B cell (primary cell): ENCODE measurements at regions not wholly inside any gene's neighbourhood (a gene's known extent, or its start where the extent isn't known, plus 50 kb on each side); places are given as distances from the start of the nearest gene placed in this dataset.

ENCODE experiments used
- ATAC-seq: fragments of 200-7000 bp; cut with Tn5 transposase; one replicate; pipeline ENCODE4 v1.10.0; 2021; ENCODE audit warnings: low read depth, mild to moderate bottlenecking, moderate number of reproducible peaks, moderate library complexity
- CTCF ChIA-PET: fragments of 350-600 bp; sonication (Branson Sonifier 250); formaldehyde crosslinking; loops from one replicate; lab custom pipeline; 2021; ENCODE audit warnings: antibody characterized with exemption, inconsistent platforms; lab: Charles Lee
- POLR2A ChIA-PET: fragments of 350-600 bp; sonication (Branson Sonifier 250); formaldehyde crosslinking; loops from one replicate; lab custom pipeline; 2021; ENCODE audit warnings: antibody characterized with exemption; lab: Charles Lee
- DNase-seq: peaks from one replicate; pipeline ENCODE4 v3.0.0; 2013
- H2AFZ ChIP-seq: 2 replicates; pipeline ENCODE4 v1.6.1; 2012; ENCODE audit warnings: mild to moderate bottlenecking, low read depth, low read length; ENCODE audit not compliant: insufficient read depth, poor library complexity, severe bottlenecking
- H3K27ac ChIP-seq, 2 donors: 1 replicate in 1 of 2; 2 replicates in 1 of 2; pipeline ENCODE4 v1.5.1; 2012 to 2013; ENCODE audit warnings: low read length in 2 of 2, mild to moderate bottlenecking in 2 of 2, moderate library complexity in 1 of 2
- H3K27me3 ChIP-seq, 4 experiments: fragments of 200-600 bp in 1 of 4; sonication (generic) in 1 of 4; replicated peaks in 1 of 4; 1 replicate in 2 of 4; 2 replicates in 2 of 4; pipeline versions ENCODE4 v1.6.1 to v1.7.0; 2013 to 2016; ENCODE audit warnings: low read length in 3 of 4, mild to moderate bottlenecking in 2 of 4, mixed read lengths in 1 of 4, moderate library complexity in 1 of 4; ENCODE audit not compliant: insufficient read depth in 4 of 4, control insufficient read depth in 3 of 4; ENCODE audit errors: control extremely low read depth in 1 of 4
- H3K36me3 ChIP-seq, 2 experiments: replicated peaks in 1 of 2; 1 replicate in 1 of 2; 2 replicates in 1 of 2; pipeline versions ENCODE4 v1.6.1 to v1.7.1; 2013; ENCODE audit warnings: low read length in 1 of 2; ENCODE audit not compliant: insufficient read depth in 2 of 2, control insufficient read depth in 1 of 2; ENCODE audit errors: control extremely low read depth in 1 of 2, extremely low read depth in 1 of 2
- H3K4me1 ChIP-seq, 2 donors: fragments of 200-600 bp in 1 of 2; sonication (generic) in 1 of 2; 1 replicate in 1 of 2; 2 replicates in 1 of 2; pipeline versions ENCODE4 v1.5.1 to v1.6.1; 2013 to 2017; ENCODE audit warnings: low read length in 2 of 2; ENCODE audit not compliant: control insufficient read depth in 2 of 2, insufficient read depth in 2 of 2
- H3K4me2 ChIP-seq: replicated peaks from 2 replicates; pipeline ENCODE3; 2012; ENCODE audit warnings: mild to moderate bottlenecking, low read depth, low read length; ENCODE audit not compliant: poor library complexity, severe bottlenecking
- H3K4me3 ChIP-seq, 5 experiments: fragments of 200-600 bp in 1 of 5; sonication (generic) in 1 of 5; 1 replicate in 3 of 5; 2 replicates in 2 of 5; pipeline versions ENCODE4 v1.5.1 to v1.7.0; 2011 to 2016; ENCODE audit warnings: low read length in 4 of 5, mild to moderate bottlenecking in 4 of 5, low read depth in 2 of 5, control low read depth in 1 of 5, moderate library complexity in 1 of 5; ENCODE audit not compliant: insufficient read depth in 1 of 5; ENCODE audit errors: control extremely low read depth in 1 of 5, extremely low read depth in 1 of 5
- H3K79me2 ChIP-seq: fragments of 200-600 bp; sonication (generic); one replicate; pipeline ENCODE4 v1.6.0; 2016; ENCODE audit warnings: low read length; ENCODE audit not compliant: control insufficient read depth, insufficient read depth
- H3K9ac ChIP-seq: fragments of 200-600 bp; sonication (generic); 2 replicates; pipeline ENCODE4 v1.6.1; 2017; ENCODE audit warnings: mild to moderate bottlenecking, low read length, moderate library complexity
- H3K9me3 ChIP-seq, 3 donors: one replicate each; pipeline versions ENCODE4 v1.6.1 to v1.7.1; 2013; ENCODE audit warnings: low read length in 2 of 3; ENCODE audit not compliant: control insufficient read depth in 2 of 3, insufficient read depth in 1 of 3; ENCODE audit errors: control extremely low read depth in 1 of 3
- H4K20me1 ChIP-seq: 2 replicates; pipeline ENCODE4 v1.6.0; 2012; ENCODE audit warnings: mild to moderate bottlenecking, low read length; ENCODE audit not compliant: insufficient read depth, control insufficient read depth, poor library complexity, severe bottlenecking
- H3K27ac Mint-ChIP-seq: one replicate; pipeline ENCODE4 v1.8.0; 2021; ENCODE audit warnings: mixed read lengths
- H3K27me3 Mint-ChIP-seq: one replicate; pipeline ENCODE4 v1.8.0; 2021; ENCODE audit warnings: mixed read lengths
- H3K4me1 Mint-ChIP-seq: one replicate; pipeline ENCODE4 v1.8.0; 2021; ENCODE audit warnings: mixed read lengths
- H3K4me3 Mint-ChIP-seq: one replicate; pipeline ENCODE4 v1.8.0; 2021; ENCODE audit warnings: mixed read lengths
- H3K9me3 Mint-ChIP-seq: one replicate; pipeline ENCODE4 v1.8.0; 2022; ENCODE audit warnings: mixed read lengths; ENCODE audit not compliant: insufficient read depth
- CTCF ChIP-seq: fragments of 200-600 bp; IDR thresholded peaks from one replicate; pipeline ENCODE4 v1.8.0; 2022; ENCODE audit warnings: antibody characterized with exemption, mild to moderate bottlenecking
- EZH2 ChIP-seq: IDR thresholded peaks from 2 replicates; pipeline ENCODE4 v1.6.1; 2012; ENCODE audit warnings: borderline replicate concordance, low read depth, mild to moderate bottlenecking, moderate library complexity, low read length; ENCODE audit not compliant: insufficient read depth, poor library complexity, severe bottlenecking
- WGBS: methylation state at CpG from one replicate; pipeline ENCODE4 v1.1.5; 2013; ENCODE audit warnings: missing lambda C conversion rate; ENCODE audit not compliant: insufficient coverage; 5-methylcytosine and 5-hydroxymethylcytosine counted together
- intact Hi-C: fragments of 100-400 bp; cut with micrococcal nuclease; formaldehyde crosslinking; loops from one replicate; pipeline ENCODE4 v1.10.0; 2022

DNA sequence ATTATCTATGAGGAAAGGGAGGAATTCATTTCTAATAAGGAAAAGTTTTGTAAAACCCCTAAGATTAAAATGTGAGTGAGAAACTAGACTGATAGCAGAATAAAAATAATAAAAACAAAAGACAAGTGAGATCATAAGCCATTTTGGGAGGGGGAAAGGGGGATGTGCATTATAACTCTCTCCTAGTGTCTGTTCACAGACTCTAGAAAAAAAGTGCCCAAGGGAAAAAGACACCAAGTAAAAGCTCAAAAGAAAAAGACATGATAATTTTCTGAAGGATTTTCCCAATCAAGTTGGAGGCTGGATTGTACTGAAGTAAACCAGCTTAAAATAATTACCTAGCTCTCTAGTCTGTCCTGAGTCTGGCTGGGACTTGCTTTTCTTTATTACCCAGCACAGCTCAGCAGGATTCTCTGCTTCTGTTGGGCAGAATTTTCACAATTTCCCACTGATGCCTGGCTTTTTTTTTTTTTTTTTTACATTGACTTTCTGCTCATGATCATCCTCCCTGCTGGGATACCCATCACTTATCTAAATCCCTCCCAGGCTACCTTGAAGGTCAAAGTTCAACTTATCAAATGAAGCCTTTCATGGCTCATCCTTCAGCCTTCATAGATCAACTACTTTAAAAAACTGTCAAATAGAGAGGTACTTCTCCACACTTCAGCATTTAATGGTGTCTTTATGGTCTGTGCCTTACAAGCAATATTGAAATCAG is 124.2 kb upstream of the KCNJ16 start:
- Histone ChIP-seq H3K9ac (no peak overlapping the region), H3K79me2 (no peaks in the 10 kb centered on the region), H3K27ac (no peak overlapping the region), H3K36me3 (no peaks in the 10 kb centered on the region), H2AFZ (no peak overlapping the region), H3K4me1 (no peaks in the 10 kb centered on the region), H4K20me1 (no peaks in the 10 kb centered on the region), H3K4me2 (no peak overlapping the region), H3K4me3 (no peak overlapping the region), H3K9me3 (no peaks in the 10 kb centered on the region), H3K27me3 (no peaks in the 10 kb centered on the region)
- Mint-ChIP-seq H3K4me3 (no peak overlapping the region), H3K27ac (no peak overlapping the region), H3K9me3 (no peaks in the 10 kb centered on the region), H3K27me3 (no peaks in the 10 kb centered on the region), H3K4me1 (no peaks in the 10 kb centered on the region)
- no peak for DNase-seq
- no peak for ATAC-seq
- ChIA-PET POLR2A (no interaction called here), CTCF (interaction anchor here (1.2 kb wide), 1 partner anchor 424 kb away, joined by 3 read pairs; no protein-coding TSS in a partner anchor)
- TF ChIP-seq EZH2: no peak
- intact Hi-C loops: no loop called here

DNA sequence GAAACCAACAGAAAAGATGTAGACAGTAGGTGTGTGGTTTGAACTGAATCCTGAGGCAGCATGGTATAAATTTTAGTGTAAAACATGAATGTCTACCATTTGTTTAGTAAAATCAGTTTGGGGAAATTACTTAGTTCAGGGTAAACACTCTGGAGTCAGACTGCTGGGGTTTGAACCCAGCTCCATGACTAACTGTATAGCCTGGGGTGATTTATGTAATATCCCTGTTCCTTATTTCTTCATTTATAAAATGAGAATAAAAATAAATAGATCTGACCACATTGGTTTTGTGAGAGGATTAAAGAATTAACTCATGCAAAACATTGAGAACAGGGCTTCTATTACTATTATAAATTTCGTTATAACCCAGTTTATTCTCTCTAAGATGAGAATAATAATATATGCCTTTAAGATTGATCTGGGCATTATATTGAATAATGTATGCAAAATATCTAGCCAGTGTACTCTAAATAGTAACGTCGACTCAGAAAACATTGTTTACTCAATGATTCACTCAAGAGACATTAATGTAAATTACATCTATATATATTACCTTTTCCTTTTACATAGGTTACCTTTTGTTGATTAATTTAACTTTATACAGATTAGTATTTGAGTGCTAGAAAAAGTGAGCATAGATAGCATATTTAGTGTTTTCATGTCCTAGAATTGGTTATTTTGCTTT is 120.6 kb upstream of the KCNJ16 start:
- Histone ChIP-seq H3K27ac (no peak overlapping the region), H4K20me1 (no peaks in the 10 kb centered on the region), H2AFZ (no peak overlapping the region), H3K36me3 (no peaks in the 10 kb centered on the region), H3K9me3 (no peaks in the 10 kb centered on the region), H3K4me1 (no peaks in the 10 kb centered on the region), H3K4me3 (no peak overlapping the region), H3K9ac (no peak overlapping the region), H3K27me3 (no peaks in the 10 kb centered on the region), H3K79me2 (no peaks in the 10 kb centered on the region), H3K4me2 (no peak overlapping the region)
- intact Hi-C loops: no loop called here
- H3K27ac Mint-ChIP-seq: no peak overlapping the region
- ChIA-PET CTCF (no interaction called here), POLR2A (no interaction called here)
- no peaks in the 10 kb centered on the region for H3K4me1 Mint-ChIP-seq
- TF ChIP-seq EZH2 (no peak), CTCF (no peak)
- DNase-seq (no peak), ATAC-seq (no peak)
- H3K27me3 Mint-ChIP-seq: no peaks in the 10 kb centered on the region
- no peaks in the 10 kb centered on the region for H3K9me3 Mint-ChIP-seq
- no CpG with 5 or more reads among the region's 3 CpGs for WGBS
- no peak overlapping the region for H3K4me3 Mint-ChIP-seq
